GM12801 (cell line): ENCODE measurements at regions not wholly inside any gene's neighbourhood (a gene's known extent, or its start where the extent isn't known, plus 50 kb on each side); places are given as distances from the start of the nearest gene placed in this dataset.

Source experiments
- TF ChIP-seq, protein P1 (sequence below): IDR thresholded peaks from one replicate; pipeline ENCODE4 v1.5.1; 2011; ENCODE audit warnings: control low read depth; ENCODE audit not compliant: insufficient read length; ENCODE audit errors: extremely low read depth

GRCh38 chr11:10401696-10402392 is 53.2 kb upstream of the AMPD3 start:
- TF ChIP-seq, protein P1, sequence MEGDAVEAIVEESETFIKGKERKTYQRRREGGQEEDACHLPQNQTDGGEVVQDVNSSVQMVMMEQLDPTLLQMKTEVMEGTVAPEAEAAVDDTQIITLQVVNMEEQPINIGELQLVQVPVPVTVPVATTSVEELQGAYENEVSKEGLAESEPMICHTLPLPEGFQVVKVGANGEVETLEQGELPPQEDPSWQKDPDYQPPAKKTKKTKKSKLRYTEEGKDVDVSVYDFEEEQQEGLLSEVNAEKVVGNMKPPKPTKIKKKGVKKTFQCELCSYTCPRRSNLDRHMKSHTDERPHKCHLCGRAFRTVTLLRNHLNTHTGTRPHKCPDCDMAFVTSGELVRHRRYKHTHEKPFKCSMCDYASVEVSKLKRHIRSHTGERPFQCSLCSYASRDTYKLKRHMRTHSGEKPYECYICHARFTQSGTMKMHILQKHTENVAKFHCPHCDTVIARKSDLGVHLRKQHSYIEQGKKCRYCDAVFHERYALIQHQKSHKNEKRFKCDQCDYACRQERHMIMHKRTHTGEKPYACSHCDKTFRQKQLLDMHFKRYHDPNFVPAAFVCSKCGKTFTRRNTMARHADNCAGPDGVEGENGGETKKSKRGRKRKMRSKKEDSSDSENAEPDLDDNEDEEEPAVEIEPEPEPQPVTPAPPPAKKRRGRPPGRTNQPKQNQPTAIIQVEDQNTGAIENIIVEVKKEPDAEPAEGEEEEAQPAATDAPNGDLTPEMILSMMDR = no peak
